ENCODE measurements at regions not wholly inside any gene's neighbourhood (a gene's known extent, or its start where the extent isn't known, plus 50 kb on each side); places are given as distances from the start of the nearest gene placed in this dataset.
A peak's percentile ranks its signal among the peaks of the same experiment; 100 is the strongest.

DNA sequence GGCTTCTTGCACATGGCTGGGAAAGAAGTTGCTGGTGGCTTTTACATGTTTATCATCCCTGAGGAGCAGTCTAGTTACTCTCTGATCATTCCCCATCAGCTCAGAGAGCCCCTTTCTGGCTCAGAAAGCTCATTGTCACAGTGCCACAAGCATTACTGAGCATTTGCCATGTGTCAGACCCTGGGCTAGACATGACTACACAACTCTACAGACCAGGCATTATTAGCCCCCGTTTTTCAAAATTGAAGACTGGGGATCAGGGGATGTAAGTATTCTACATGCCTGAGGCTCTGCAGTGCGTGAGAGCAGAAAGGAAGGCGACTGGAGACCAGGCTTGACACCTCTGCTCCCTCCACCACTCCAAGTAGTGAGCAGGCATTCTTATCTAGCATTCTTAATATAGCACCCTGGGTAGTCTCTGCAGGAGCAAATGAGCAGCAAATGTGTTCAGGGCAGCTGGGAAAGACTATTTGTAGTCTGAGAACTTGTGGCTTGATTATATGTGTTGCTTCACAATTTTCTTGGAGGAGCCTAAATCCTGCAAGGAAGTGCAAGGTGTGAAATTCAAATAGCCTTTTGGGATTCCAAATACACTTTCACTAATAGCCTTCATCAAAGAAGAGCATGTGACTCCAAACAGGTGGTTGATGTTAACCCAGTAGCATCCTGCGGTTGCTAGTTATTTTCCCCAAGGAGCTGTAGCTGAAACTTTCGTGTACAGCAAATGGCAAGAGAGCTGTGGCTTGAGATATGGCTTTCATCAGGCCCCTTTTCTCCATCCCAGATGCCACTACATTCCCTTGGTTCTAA lies 143.2 kb downstream of the DDX1 start:
- no peaks in the 10 kb centered on the region for H3K27me3 ChIP-seq
- peak overlapping the region in 1 of 2 donors; percentile 43 for H3K27ac ChIP-seq
- no peak for TF ChIP-seq POLR2A (IDR thresholded peaks at IDR 0.05)
- TF ChIP-seq, protein P1, sequence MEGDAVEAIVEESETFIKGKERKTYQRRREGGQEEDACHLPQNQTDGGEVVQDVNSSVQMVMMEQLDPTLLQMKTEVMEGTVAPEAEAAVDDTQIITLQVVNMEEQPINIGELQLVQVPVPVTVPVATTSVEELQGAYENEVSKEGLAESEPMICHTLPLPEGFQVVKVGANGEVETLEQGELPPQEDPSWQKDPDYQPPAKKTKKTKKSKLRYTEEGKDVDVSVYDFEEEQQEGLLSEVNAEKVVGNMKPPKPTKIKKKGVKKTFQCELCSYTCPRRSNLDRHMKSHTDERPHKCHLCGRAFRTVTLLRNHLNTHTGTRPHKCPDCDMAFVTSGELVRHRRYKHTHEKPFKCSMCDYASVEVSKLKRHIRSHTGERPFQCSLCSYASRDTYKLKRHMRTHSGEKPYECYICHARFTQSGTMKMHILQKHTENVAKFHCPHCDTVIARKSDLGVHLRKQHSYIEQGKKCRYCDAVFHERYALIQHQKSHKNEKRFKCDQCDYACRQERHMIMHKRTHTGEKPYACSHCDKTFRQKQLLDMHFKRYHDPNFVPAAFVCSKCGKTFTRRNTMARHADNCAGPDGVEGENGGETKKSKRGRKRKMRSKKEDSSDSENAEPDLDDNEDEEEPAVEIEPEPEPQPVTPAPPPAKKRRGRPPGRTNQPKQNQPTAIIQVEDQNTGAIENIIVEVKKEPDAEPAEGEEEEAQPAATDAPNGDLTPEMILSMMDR (IDR thresholded peaks at IDR 0.05) = no peak
- intact Hi-C loops (cut with DNase I; ENCODE audit: low total_unique reads) = no loop called here
- no peaks in the 10 kb centered on the region for H3K9me3 ChIP-seq
- no peak overlapping the region for H3K4me3 ChIP-seq
- no peak for DNase-seq
- H3K4me1 ChIP-seq = peaks cover 0 to 10% of the 10 kb centered on the region in 2 donors
- H3K36me3 ChIP-seq = no peaks in the 10 kb centered on the region

DNA sequence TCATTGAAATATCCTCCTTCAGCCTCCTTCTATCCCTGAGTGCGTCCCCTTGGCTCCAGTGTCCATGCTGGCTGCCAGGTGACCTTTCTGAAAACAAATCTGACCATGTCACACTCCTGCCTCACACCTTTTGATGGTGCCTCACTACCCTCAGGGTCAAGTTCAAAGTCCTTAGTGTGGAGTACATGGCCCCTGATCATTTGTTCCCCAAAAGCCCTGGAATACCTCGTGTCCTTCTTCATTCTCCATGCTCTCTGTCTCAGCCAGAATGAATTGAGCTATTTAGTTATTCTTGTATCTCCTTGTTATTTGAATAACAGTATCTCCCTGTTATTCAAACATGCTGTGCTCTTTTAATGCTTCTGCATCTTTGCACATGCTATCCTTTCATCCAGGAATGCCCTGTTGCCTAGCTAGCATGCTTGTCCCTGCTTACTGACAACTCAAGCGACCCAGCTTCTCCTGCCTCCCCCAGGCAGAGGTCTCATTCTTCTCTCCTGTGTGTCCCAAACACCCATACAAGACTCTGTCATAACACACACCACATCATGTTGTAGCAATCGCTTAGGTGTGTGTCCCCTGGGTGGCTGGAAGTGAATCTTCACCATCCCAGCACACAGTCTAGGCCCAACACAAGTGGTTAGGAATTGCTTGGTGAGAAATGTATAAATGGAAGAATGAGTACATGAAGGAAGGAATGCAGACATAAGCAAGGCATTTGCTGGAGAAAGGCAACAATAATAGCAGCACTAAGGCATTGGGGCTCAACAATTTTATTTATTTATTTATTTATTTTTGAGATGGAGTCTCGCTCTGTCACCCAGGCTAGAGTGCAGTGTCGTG lies 144.0 kb downstream of the DDX1 start:
- Histone ChIP-seq H3K9me3 (no peaks in the 10 kb centered on the region), H3K36me3 (no peaks in the 10 kb centered on the region), H3K4me3 (no peak overlapping the region), H3K27ac (no peak overlapping the region), H3K27me3 (no peaks in the 10 kb centered on the region), H3K4me1 (peaks cover 0 to 5% of the 10 kb centered on the region in 2 donors)
- intact Hi-C loops (cut with DNase I; ENCODE audit: low total_unique reads) = no loop called here
- DNase-seq = no peak
- TF ChIP-seq, protein P1 (IDR thresholded peaks at IDR 0.05) = no peak
- TF ChIP-seq POLR2A (IDR thresholded peaks at IDR 0.05) = no peak

DNA sequence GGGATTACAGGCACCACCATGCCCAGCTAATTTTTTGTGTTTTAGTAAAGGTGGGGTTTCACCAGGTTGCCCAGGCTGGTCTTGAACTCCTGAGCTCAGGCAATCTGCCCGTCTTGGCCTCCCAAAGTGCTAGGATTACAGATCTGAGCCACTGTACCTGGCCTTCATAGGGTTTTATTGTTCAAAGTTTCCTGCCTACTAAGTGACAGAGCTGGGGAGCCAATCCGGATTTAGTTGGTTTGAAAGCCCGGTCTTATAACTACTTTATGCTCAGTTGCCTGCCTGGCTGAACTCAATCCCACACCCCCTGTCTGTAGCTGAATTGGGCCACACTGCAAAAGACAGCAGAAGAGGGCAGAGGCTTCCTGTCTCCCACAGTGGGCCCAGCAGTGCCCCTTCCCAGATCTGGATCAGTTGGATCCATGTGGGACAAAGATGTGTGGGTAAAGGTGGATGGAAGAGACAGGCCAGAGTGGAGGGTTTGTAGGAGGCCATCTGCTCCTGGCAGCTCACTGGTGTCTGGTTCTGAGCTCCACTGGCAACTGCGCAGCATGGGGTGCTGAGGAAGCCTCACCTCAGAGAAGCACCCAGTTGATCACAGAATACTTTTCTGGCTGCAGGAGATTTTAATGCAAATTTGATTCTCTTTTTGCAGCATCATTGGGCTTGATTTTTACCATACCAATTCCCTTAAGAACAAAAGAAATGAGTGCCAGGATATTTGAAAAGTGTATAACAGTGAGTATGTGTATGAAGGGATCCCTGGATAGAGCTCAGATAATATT lies 144.9 kb downstream of the DDX1 start:
- no peak overlapping the region for H3K4me3 ChIP-seq
- no peaks in the 10 kb centered on the region for H3K36me3 ChIP-seq
- peaks cover 0 to 3% of the 10 kb centered on the region in 2 donors for H3K4me1 ChIP-seq
- no peaks in the 10 kb centered on the region for H3K9me3 ChIP-seq
- TF ChIP-seq, protein P1 (IDR thresholded peaks at IDR 0.05) = no peak
- no peak for TF ChIP-seq POLR2A (IDR thresholded peaks at IDR 0.05)
- intact Hi-C loops (cut with DNase I; ENCODE audit: low total_unique reads) = no loop called here
- no peak for DNase-seq
- no peaks in the 10 kb centered on the region for H3K27me3 ChIP-seq
- H3K27ac ChIP-seq = no peak overlapping the region

DNA sequence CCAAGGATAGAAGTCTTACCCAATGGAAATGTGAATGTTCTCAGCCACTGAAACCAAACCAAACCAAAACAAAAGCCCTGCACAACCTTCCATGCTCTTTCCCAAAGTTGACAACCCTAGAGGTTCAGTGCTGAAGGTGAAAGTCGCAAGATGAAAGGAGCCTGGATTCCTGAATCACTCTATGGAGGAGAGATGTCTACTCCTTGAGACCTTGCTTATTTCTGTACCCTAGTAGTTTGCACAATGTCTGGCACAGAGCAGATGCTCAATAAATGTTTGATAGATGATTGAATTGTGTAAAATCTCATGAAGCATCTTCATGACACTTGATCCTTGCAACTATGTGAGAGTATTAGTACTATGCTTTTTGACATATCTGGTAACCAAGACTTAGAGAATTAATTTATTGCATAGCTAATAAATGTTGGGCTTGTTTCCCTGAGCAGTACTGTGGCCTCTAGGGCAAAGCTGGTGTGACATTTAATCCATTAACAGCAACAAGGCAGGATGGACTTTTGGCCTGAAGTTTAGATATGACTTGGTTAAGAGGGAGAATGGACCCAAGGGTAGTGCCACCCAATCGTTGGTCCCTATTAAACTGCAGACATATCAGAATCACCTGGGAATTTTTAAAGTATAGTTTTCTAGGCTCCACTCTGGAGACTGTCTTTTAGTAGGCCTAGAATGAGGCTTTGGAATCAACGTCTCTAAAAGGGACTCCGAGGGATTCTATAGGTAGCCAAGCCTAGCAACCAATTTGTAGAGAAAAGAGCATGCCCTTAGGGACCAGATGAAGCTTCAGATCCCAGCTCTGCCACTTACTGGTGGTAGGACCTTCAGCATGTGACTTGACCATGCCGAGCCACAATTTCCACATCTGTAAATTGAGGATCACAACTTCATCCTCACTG lies 145.9 kb downstream of the DDX1 start:
- peaks cover 0 to 3% of the 10 kb centered on the region in 2 donors for H3K4me1 ChIP-seq
- no peaks in the 10 kb centered on the region for H3K9me3 ChIP-seq
- DNase-seq = no peak
- H3K4me3 ChIP-seq = no peak overlapping the region
- intact Hi-C loops (cut with DNase I; ENCODE audit: low total_unique reads) = no loop called here
- no peaks in the 10 kb centered on the region for H3K27me3 ChIP-seq
- no peak for TF ChIP-seq POLR2A (IDR thresholded peaks at IDR 0.05)
- TF ChIP-seq, protein P1 (IDR thresholded peaks at IDR 0.05) = no peak
- H3K27ac ChIP-seq = no peak overlapping the region
- no peaks in the 10 kb centered on the region for H3K36me3 ChIP-seq

Measured in uterus (tissue), 3 donors.